Osteoblast (primary cell): ENCODE measurements at regions not wholly inside any gene's neighbourhood (a gene's known extent, or its start where the extent isn't known, plus 50 kb on each side); places are given as distances from the start of the nearest gene placed in this dataset.
"Not testable (repeated sequence)": the region's sequence is repeated elsewhere in the genome, so short reads cannot be mapped to it uniquely, and the experiment has no call there.

Source experiments
- DNase-seq: peaks from one replicate; pipeline ENCODE4 v3.0.0; 2011; ENCODE audit warnings: low spot score, mixed read lengths; ENCODE audit not compliant: insufficient read length; ENCODE audit errors: missing footprints
- H2AFZ ChIP-seq: 2 replicates; pipeline ENCODE4 v1.6.0; 2011; ENCODE audit warnings: mild to moderate bottlenecking, low read length
- H3K27ac ChIP-seq: 2 replicates; pipeline ENCODE4 v1.5.1; 2011; ENCODE audit warnings: mild to moderate bottlenecking, low read depth, low read length, moderate library complexity
- H3K27me3 ChIP-seq: 2 replicates; pipeline ENCODE4 v1.6.0; 2012; ENCODE audit warnings: mild to moderate bottlenecking, control low read depth, inconsistent platforms, low read length, moderate library complexity; ENCODE audit not compliant: insufficient read depth
- H3K36me3 ChIP-seq: 2 replicates; pipeline ENCODE4 v1.5.1; 2011; ENCODE audit warnings: mild to moderate bottlenecking, low read length, control low read depth, moderate library complexity; ENCODE audit not compliant: insufficient read depth
- H3K4me1 ChIP-seq: 2 replicates; pipeline ENCODE4 v1.5.1; 2011; ENCODE audit warnings: mild to moderate bottlenecking, low read length, control low read depth, moderate library complexity; ENCODE audit not compliant: insufficient read depth
- H3K4me2 ChIP-seq: 2 replicates; pipeline ENCODE4 v1.6.0; 2011; ENCODE audit warnings: mild to moderate bottlenecking, low read length; ENCODE audit not compliant: insufficient read depth
- H3K4me3 ChIP-seq: fragments of 200-600 bp; sonication (generic); 3 replicates; pipeline ENCODE4 v1.5.1; 2012; ENCODE audit warnings: mild to moderate bottlenecking, low read length, inconsistent platforms; ENCODE audit not compliant: insufficient read depth
- H3K79me2 ChIP-seq: 2 replicates; pipeline ENCODE4 v1.6.0; 2012; ENCODE audit warnings: mild to moderate bottlenecking, low read length, control low read depth, inconsistent platforms; ENCODE audit not compliant: insufficient read depth
- H3K9me3 ChIP-seq: 2 replicates; pipeline ENCODE4 v1.5.1; 2011; ENCODE audit warnings: low read depth, low read length, control low read depth
- H4K20me1 ChIP-seq: 2 replicates; pipeline ENCODE4 v1.6.0; 2012; ENCODE audit warnings: mild to moderate bottlenecking, low read length, control low read depth; ENCODE audit not compliant: insufficient read depth
- TF ChIP-seq, protein P1 (sequence below): IDR thresholded peaks from 2 replicates; pipeline ENCODE4 v1.5.1; 2011; ENCODE audit warnings: mild to moderate bottlenecking, low read depth, low read length, moderate library complexity; ENCODE audit errors: extremely low read depth

DNA sequence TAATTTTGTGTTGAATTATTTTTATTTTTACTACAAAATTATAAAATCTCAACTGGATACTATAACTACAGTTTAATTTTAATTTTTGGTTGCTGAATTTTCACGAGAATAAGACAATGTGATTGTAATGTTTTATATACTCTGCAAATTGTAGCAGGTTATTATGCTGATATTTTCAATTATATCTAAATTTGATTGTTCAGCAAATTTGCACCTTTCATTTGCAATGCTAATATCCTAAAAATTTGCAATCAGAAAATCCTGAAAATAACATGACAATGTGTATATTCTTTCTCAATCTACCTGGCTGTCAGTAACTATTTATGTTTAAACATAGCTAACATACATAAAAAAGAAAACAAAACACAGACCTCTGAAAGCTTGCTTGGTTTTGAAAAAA is 932.2 kb upstream of the LRFN5 start:
- TF ChIP-seq, protein P1, sequence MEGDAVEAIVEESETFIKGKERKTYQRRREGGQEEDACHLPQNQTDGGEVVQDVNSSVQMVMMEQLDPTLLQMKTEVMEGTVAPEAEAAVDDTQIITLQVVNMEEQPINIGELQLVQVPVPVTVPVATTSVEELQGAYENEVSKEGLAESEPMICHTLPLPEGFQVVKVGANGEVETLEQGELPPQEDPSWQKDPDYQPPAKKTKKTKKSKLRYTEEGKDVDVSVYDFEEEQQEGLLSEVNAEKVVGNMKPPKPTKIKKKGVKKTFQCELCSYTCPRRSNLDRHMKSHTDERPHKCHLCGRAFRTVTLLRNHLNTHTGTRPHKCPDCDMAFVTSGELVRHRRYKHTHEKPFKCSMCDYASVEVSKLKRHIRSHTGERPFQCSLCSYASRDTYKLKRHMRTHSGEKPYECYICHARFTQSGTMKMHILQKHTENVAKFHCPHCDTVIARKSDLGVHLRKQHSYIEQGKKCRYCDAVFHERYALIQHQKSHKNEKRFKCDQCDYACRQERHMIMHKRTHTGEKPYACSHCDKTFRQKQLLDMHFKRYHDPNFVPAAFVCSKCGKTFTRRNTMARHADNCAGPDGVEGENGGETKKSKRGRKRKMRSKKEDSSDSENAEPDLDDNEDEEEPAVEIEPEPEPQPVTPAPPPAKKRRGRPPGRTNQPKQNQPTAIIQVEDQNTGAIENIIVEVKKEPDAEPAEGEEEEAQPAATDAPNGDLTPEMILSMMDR = no peak
- Histone ChIP-seq H3K36me3 (no peaks in the 10 kb centered on the region), H3K27me3 (no peaks in the 10 kb centered on the region), H2AFZ (no peak overlapping the region), H3K4me1 (no peaks in the 10 kb centered on the region), H4K20me1 (no peaks in the 10 kb centered on the region), H3K4me3 (no peak overlapping the region), H3K4me2 (no peak overlapping the region), H3K9me3 (no peaks in the 10 kb centered on the region), H3K79me2 (no peaks in the 10 kb centered on the region), H3K27ac (no peak overlapping the region)
- no peak for DNase-seq

- Histone ChIP-seq H3K4me3 (no peak overlapping the region), H3K36me3 (no peaks in the 10 kb centered on the region), H3K27me3 (no peaks in the 10 kb centered on the region), H2AFZ (no peak overlapping the region), H3K27ac (no peak overlapping the region), H3K79me2 (no peaks in the 10 kb centered on the region), H3K4me1 (no peaks in the 10 kb centered on the region), H3K4me2 (no peak overlapping the region), H4K20me1 (no peaks in the 10 kb centered on the region), H3K9me3 (no peaks in the 10 kb centered on the region)
- TF ChIP-seq, protein P1 = no peak
- DNase-seq = no peak
These were observed 950.4 kb upstream of the LRFN5 start for GRCh38 chr14:40656311-40656710.

DNA sequence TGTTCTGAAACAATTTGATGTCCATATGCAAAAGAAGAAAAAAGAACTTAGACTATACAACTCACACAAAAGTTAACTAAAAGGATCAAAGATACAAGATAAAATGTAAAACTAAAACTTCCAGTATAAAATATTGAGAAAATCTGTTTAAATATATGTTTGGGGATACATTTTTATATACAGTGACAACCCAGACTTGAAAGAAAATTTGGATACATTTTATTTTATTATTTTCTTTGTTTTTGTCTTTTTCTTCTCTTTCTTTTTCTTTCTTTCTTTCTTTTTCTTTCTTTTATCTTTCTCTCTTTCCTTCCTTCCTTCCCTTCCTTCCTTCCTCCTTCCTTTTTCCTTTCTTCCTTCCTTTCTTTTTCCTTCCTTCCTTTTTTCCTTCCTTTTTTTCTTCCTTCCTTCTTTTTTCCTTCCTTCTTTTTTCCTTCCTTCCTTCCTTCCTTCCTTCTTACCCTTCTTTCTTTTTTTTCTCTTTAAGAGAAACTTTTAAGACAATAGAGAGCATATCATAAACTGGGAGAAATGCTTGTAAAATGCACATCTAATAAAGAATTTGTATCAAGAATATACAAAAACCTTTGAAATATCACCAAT is 954.5 kb upstream of the LRFN5 start:
- TF ChIP-seq, protein P1 = no peak
- no peaks in the 10 kb centered on the region for H3K9me3 ChIP-seq
- H3K27ac ChIP-seq = no peak overlapping the region
- H3K79me2 ChIP-seq = no peaks in the 10 kb centered on the region
- H3K36me3 ChIP-seq = no peaks in the 10 kb centered on the region
- no peaks in the 10 kb centered on the region for H4K20me1 ChIP-seq
- no peak overlapping the region for H3K4me2 ChIP-seq
- no peak overlapping the region for H3K4me3 ChIP-seq
- no peak overlapping the region for H2AFZ ChIP-seq
- no peak for DNase-seq
- H3K27me3 ChIP-seq = no peaks in the 10 kb centered on the region
- no peaks in the 10 kb centered on the region for H3K4me1 ChIP-seq

GRCh38 chr14:40630471-40630870 is 976.2 kb upstream of the LRFN5 start:
- H3K4me1 ChIP-seq = no peaks in the 10 kb centered on the region
- H3K4me2 ChIP-seq = no peak overlapping the region
- H3K36me3 ChIP-seq = no peaks in the 10 kb centered on the region
- TF ChIP-seq, protein P1 = no peak
- H3K4me3 ChIP-seq = no peak overlapping the region
- no peak overlapping the region for H2AFZ ChIP-seq
- no peaks in the 10 kb centered on the region for H3K27me3 ChIP-seq
- DNase-seq = no peak
- no peak overlapping the region for H3K27ac ChIP-seq
- H3K9me3 ChIP-seq = peaks cover 2% of the 10 kb centered on the region
- H3K79me2 ChIP-seq = no peaks in the 10 kb centered on the region
- no peaks in the 10 kb centered on the region for H4K20me1 ChIP-seq

- H4K20me1 ChIP-seq, DNase-seq, H3K4me1 ChIP-seq, H3K36me3 ChIP-seq, H3K79me2 ChIP-seq, H3K9me3 ChIP-seq, H3K4me3 ChIP-seq, H3K4me2 ChIP-seq, H2AFZ ChIP-seq, H3K27ac ChIP-seq, H3K27me3 ChIP-seq: not testable (repeated sequence)
These were observed 977.0 kb upstream of the LRFN5 start for GRCh38 chr14:40629551-40630137.
